Pulmonary artery endothelial cell (primary cell): ENCODE measurements at regions not wholly inside any gene's neighbourhood (a gene's known extent, or its start where the extent isn't known, plus 50 kb on each side); places are given as distances from the start of the nearest gene placed in this dataset.

Experiments
- DNase-seq: peaks from one replicate; pipeline ENCODE4 v3.0.0-alpha.2; 2011; ENCODE audit warnings: low read depth, low spot score

- no peak for DNase-seq
These were observed 54.7 kb downstream of the GLUD2 start for GRCh38 chrX:121102101-121102500.

GRCh38 chrX:121103381-121103780 is 56.0 kb downstream of the GLUD2 start:
- no peak for DNase-seq

GRCh38 chrX:121106484-121107235 is 59.2 kb downstream of the GLUD2 start:
- DNase-seq, result no peak

GRCh38 chrX:121109986-121110385 is 62.6 kb downstream of the GLUD2 start:
- DNase-seq, result no peak

GRCh38 chrX:121110536-121110935 is 63.1 kb downstream of the GLUD2 start:
- no peak for DNase-seq

- DNase-seq, result no peak
These were observed 67.3 kb downstream of the GLUD2 start for GRCh38 chrX:121114691-121115090.

GRCh38 chrX:121120690-121121605 is 73.5 kb downstream of the GLUD2 start:
- no peak for DNase-seq

GRCh38 chrX:121122332-121122731 is 74.9 kb downstream of the GLUD2 start:
- no peak for DNase-seq

- DNase-seq, result no peak
These were observed 81.8 kb downstream of the GLUD2 start for GRCh38 chrX:121128925-121129877.

GRCh38 chrX:121132675-121133074 is 85.3 kb downstream of the GLUD2 start:
- DNase-seq, result no peak

- DNase-seq, result no peak
These were observed 88.2 kb downstream of the GLUD2 start for GRCh38 chrX:121135488-121136207.

GRCh38 chrX:121146059-121146628 is 98.7 kb downstream of the GLUD2 start:
- no peak for DNase-seq

- DNase-seq, result no peak
These were observed 102.8 kb downstream of the GLUD2 start for GRCh38 chrX:121150217-121150616.

- no peak for DNase-seq
These were observed 103.9 kb downstream of the GLUD2 start for GRCh38 chrX:121151293-121151692.

GRCh38 chrX:121154858-121155404 is 107.5 kb downstream of the GLUD2 start:
- no peak for DNase-seq

- DNase-seq, result no peak
These were observed 113.6 kb downstream of the GLUD2 start for GRCh38 chrX:121160987-121161386.

- no peak for DNase-seq
These were observed 114.1 kb downstream of the GLUD2 start for GRCh38 chrX:121161501-121161933.

- no peak for DNase-seq
These were observed 116.0 kb downstream of the GLUD2 start for GRCh38 chrX:121163443-121163842.

GRCh38 chrX:121165930-121166359 is 118.5 kb downstream of the GLUD2 start:
- no peak for DNase-seq
